B cell (primary cell): ENCODE measurements at regions not wholly inside any gene's neighbourhood (a gene's known extent, or its start where the extent isn't known, plus 50 kb on each side); places are given as distances from the start of the nearest gene placed in this dataset.

ENCODE experiments used
- ATAC-seq: fragments of 200-7000 bp; cut with Tn5 transposase; one replicate; pipeline ENCODE4 v1.10.0; 2021; ENCODE audit warnings: low read depth, mild to moderate bottlenecking, moderate number of reproducible peaks, moderate library complexity
- CTCF ChIA-PET: fragments of 350-600 bp; sonication (Branson Sonifier 250); formaldehyde crosslinking; loops from one replicate; lab custom pipeline; 2021; ENCODE audit warnings: antibody characterized with exemption, inconsistent platforms; lab: Charles Lee
- POLR2A ChIA-PET: fragments of 350-600 bp; sonication (Branson Sonifier 250); formaldehyde crosslinking; loops from one replicate; lab custom pipeline; 2021; ENCODE audit warnings: antibody characterized with exemption; lab: Charles Lee
- DNase-seq: peaks from one replicate; pipeline ENCODE4 v3.0.0; 2013
- H2AFZ ChIP-seq: 2 replicates; pipeline ENCODE4 v1.6.1; 2012; ENCODE audit warnings: mild to moderate bottlenecking, low read depth, low read length; ENCODE audit not compliant: insufficient read depth, poor library complexity, severe bottlenecking
- H3K27ac ChIP-seq, 2 donors: 1 replicate in 1 of 2; 2 replicates in 1 of 2; pipeline ENCODE4 v1.5.1; 2012 to 2013; ENCODE audit warnings: low read length in 2 of 2, mild to moderate bottlenecking in 2 of 2, moderate library complexity in 1 of 2
- H3K27me3 ChIP-seq, 4 experiments: fragments of 200-600 bp in 1 of 4; sonication (generic) in 1 of 4; replicated peaks in 1 of 4; 1 replicate in 2 of 4; 2 replicates in 2 of 4; pipeline versions ENCODE4 v1.6.1 to v1.7.0; 2013 to 2016; ENCODE audit warnings: low read length in 3 of 4, mild to moderate bottlenecking in 2 of 4, mixed read lengths in 1 of 4, moderate library complexity in 1 of 4; ENCODE audit not compliant: insufficient read depth in 4 of 4, control insufficient read depth in 3 of 4; ENCODE audit errors: control extremely low read depth in 1 of 4
- H3K36me3 ChIP-seq, 2 experiments: replicated peaks in 1 of 2; 1 replicate in 1 of 2; 2 replicates in 1 of 2; pipeline versions ENCODE4 v1.6.1 to v1.7.1; 2013; ENCODE audit warnings: low read length in 1 of 2; ENCODE audit not compliant: insufficient read depth in 2 of 2, control insufficient read depth in 1 of 2; ENCODE audit errors: control extremely low read depth in 1 of 2, extremely low read depth in 1 of 2
- H3K4me1 ChIP-seq, 2 donors: fragments of 200-600 bp in 1 of 2; sonication (generic) in 1 of 2; 1 replicate in 1 of 2; 2 replicates in 1 of 2; pipeline versions ENCODE4 v1.5.1 to v1.6.1; 2013 to 2017; ENCODE audit warnings: low read length in 2 of 2; ENCODE audit not compliant: control insufficient read depth in 2 of 2, insufficient read depth in 2 of 2
- H3K4me2 ChIP-seq: replicated peaks from 2 replicates; pipeline ENCODE3; 2012; ENCODE audit warnings: mild to moderate bottlenecking, low read depth, low read length; ENCODE audit not compliant: poor library complexity, severe bottlenecking
- H3K4me3 ChIP-seq, 5 experiments: fragments of 200-600 bp in 1 of 5; sonication (generic) in 1 of 5; 1 replicate in 3 of 5; 2 replicates in 2 of 5; pipeline versions ENCODE4 v1.5.1 to v1.7.0; 2011 to 2016; ENCODE audit warnings: low read length in 4 of 5, mild to moderate bottlenecking in 4 of 5, low read depth in 2 of 5, control low read depth in 1 of 5, moderate library complexity in 1 of 5; ENCODE audit not compliant: insufficient read depth in 1 of 5; ENCODE audit errors: control extremely low read depth in 1 of 5, extremely low read depth in 1 of 5
- H3K79me2 ChIP-seq: fragments of 200-600 bp; sonication (generic); one replicate; pipeline ENCODE4 v1.6.0; 2016; ENCODE audit warnings: low read length; ENCODE audit not compliant: control insufficient read depth, insufficient read depth
- H3K9ac ChIP-seq: fragments of 200-600 bp; sonication (generic); 2 replicates; pipeline ENCODE4 v1.6.1; 2017; ENCODE audit warnings: mild to moderate bottlenecking, low read length, moderate library complexity
- H3K9me3 ChIP-seq, 3 donors: one replicate each; pipeline versions ENCODE4 v1.6.1 to v1.7.1; 2013; ENCODE audit warnings: low read length in 2 of 3; ENCODE audit not compliant: control insufficient read depth in 2 of 3, insufficient read depth in 1 of 3; ENCODE audit errors: control extremely low read depth in 1 of 3
- H4K20me1 ChIP-seq: 2 replicates; pipeline ENCODE4 v1.6.0; 2012; ENCODE audit warnings: mild to moderate bottlenecking, low read length; ENCODE audit not compliant: insufficient read depth, control insufficient read depth, poor library complexity, severe bottlenecking
- H3K27ac Mint-ChIP-seq: one replicate; pipeline ENCODE4 v1.8.0; 2021; ENCODE audit warnings: mixed read lengths
- H3K27me3 Mint-ChIP-seq: one replicate; pipeline ENCODE4 v1.8.0; 2021; ENCODE audit warnings: mixed read lengths
- H3K4me1 Mint-ChIP-seq: one replicate; pipeline ENCODE4 v1.8.0; 2021; ENCODE audit warnings: mixed read lengths
- H3K4me3 Mint-ChIP-seq: one replicate; pipeline ENCODE4 v1.8.0; 2021; ENCODE audit warnings: mixed read lengths
- H3K9me3 Mint-ChIP-seq: one replicate; pipeline ENCODE4 v1.8.0; 2022; ENCODE audit warnings: mixed read lengths; ENCODE audit not compliant: insufficient read depth
- EZH2 ChIP-seq: IDR thresholded peaks from 2 replicates; pipeline ENCODE4 v1.6.1; 2012; ENCODE audit warnings: borderline replicate concordance, low read depth, mild to moderate bottlenecking, moderate library complexity, low read length; ENCODE audit not compliant: insufficient read depth, poor library complexity, severe bottlenecking
- WGBS: methylation state at CpG from one replicate; pipeline ENCODE4 v1.1.5; 2013; ENCODE audit warnings: missing lambda C conversion rate; ENCODE audit not compliant: insufficient coverage; 5-methylcytosine and 5-hydroxymethylcytosine counted together
- intact Hi-C: fragments of 100-400 bp; cut with micrococcal nuclease; formaldehyde crosslinking; loops from one replicate; pipeline ENCODE4 v1.10.0; 2022
- TF ChIP-seq, protein P1 (sequence below): fragments of 200-600 bp; IDR thresholded peaks from one replicate; pipeline ENCODE4 v1.8.0; 2022; ENCODE audit warnings: antibody characterized with exemption, mild to moderate bottlenecking

GRCh38 chr16:72399811-72400210, 227.9 kb upstream of the PMFBP1 start:
- H3K9ac ChIP-seq: no peak overlapping the region
- no peak overlapping the region for H2AFZ ChIP-seq
- Mint-ChIP-seq H3K27me3 (no peaks in the 10 kb centered on the region), H3K4me1 (no peaks in the 10 kb centered on the region), H3K4me3 (no peak overlapping the region), H3K9me3 (no peaks in the 10 kb centered on the region), H3K27ac (no peak overlapping the region)
- no peaks in the 10 kb centered on the region for H4K20me1 ChIP-seq
- H3K79me2 ChIP-seq: no peaks in the 10 kb centered on the region
- no peaks in the 10 kb centered on the region for H3K4me1 ChIP-seq
- ChIA-PET CTCF (interaction anchor here (0.6 to 2.3 kb wide), 9 partner anchors 10 to 1555 kb away, joined by 3 to 5 read pairs (median 4); no protein-coding TSS in a partner anchor), POLR2A (no interaction called here)
- no peaks in the 10 kb centered on the region for H3K27me3 ChIP-seq
- intact Hi-C loops: loop anchor here (2.0 kb wide), 1 partner anchor 797 kb away; no protein-coding TSS in a partner anchor
- TF ChIP-seq EZH2: no peak
- TF ChIP-seq, protein P1, sequence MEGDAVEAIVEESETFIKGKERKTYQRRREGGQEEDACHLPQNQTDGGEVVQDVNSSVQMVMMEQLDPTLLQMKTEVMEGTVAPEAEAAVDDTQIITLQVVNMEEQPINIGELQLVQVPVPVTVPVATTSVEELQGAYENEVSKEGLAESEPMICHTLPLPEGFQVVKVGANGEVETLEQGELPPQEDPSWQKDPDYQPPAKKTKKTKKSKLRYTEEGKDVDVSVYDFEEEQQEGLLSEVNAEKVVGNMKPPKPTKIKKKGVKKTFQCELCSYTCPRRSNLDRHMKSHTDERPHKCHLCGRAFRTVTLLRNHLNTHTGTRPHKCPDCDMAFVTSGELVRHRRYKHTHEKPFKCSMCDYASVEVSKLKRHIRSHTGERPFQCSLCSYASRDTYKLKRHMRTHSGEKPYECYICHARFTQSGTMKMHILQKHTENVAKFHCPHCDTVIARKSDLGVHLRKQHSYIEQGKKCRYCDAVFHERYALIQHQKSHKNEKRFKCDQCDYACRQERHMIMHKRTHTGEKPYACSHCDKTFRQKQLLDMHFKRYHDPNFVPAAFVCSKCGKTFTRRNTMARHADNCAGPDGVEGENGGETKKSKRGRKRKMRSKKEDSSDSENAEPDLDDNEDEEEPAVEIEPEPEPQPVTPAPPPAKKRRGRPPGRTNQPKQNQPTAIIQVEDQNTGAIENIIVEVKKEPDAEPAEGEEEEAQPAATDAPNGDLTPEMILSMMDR: no peak
- H3K27ac ChIP-seq: no peak overlapping the region
- H3K36me3 ChIP-seq: no peaks in the 10 kb centered on the region
- H3K4me2 ChIP-seq: no peak overlapping the region
- DNase-seq (no peak), ATAC-seq (no peak)
- WGBS: no CpG with 5 or more reads among the region's 1 CpG
- H3K9me3 ChIP-seq: peaks cover 0 to 1% (median 0%) of the 10 kb centered on the region in 3 donors
- H3K4me3 ChIP-seq: no peak overlapping the region

DNA sequence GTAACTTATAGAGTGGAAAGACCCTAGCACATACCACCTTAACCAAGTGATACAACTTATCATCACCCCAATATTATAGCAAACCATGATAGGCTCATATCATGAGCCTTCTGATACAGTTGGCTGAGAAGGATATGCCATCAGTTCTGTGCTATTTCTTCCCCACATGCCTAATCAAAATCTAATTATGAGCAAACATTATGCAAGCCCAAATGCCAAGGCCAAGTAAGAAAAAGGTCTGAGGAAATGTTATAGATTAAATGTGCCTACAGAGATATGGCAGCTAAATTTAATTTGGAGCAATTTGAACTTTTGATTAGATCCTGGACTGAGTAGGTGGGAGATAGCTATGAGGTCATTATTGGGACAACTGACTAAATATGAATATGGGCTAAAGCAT, 225.9 kb upstream of the PMFBP1 start:
- no peak for TF ChIP-seq EZH2
- TF ChIP-seq, protein P1: no peak
- Histone ChIP-seq H3K27me3 (no peaks in the 10 kb centered on the region), H3K9me3 (peaks cover 0 to 2% (median 2%) of the 10 kb centered on the region in 3 donors), H4K20me1 (no peaks in the 10 kb centered on the region), H3K9ac (no peak overlapping the region), H3K36me3 (no peaks in the 10 kb centered on the region), H3K79me2 (no peaks in the 10 kb centered on the region), H3K4me1 (no peaks in the 10 kb centered on the region), H3K27ac (no peak overlapping the region), H3K4me3 (no peak overlapping the region), H2AFZ (no peak overlapping the region), H3K4me2 (no peak overlapping the region)
- H3K9me3 Mint-ChIP-seq: peaks cover 9% of the 10 kb centered on the region
- H3K4me1 Mint-ChIP-seq: no peaks in the 10 kb centered on the region
- ChIA-PET CTCF (interaction anchor here (0.6 to 1.5 kb wide), 3 partner anchors 272 to 1481 kb away, joined by 3 to 5 read pairs (median 3); no protein-coding TSS in a partner anchor), POLR2A (no interaction called here)
- H3K27ac Mint-ChIP-seq: no peak overlapping the region
- intact Hi-C loops: no loop called here
- DNase-seq (no peak), ATAC-seq (no peak)
- no peak overlapping the region for H3K4me3 Mint-ChIP-seq
- no peaks in the 10 kb centered on the region for H3K27me3 Mint-ChIP-seq
